ENCODE measurements at regions not wholly inside any gene's neighbourhood (a gene's known extent, or its start where the extent isn't known, plus 50 kb on each side); places are given as distances from the start of the nearest gene placed in this dataset.
"Not testable (repeated sequence)": the region's sequence is repeated elsewhere in the genome, so short reads cannot be mapped to it uniquely, and the experiment has no call there.

- no peak for DNase-seq
Observed at GRCh38 chr2:239668042-239668441, 267.2 kb upstream of the HDAC4 start.

DNA sequence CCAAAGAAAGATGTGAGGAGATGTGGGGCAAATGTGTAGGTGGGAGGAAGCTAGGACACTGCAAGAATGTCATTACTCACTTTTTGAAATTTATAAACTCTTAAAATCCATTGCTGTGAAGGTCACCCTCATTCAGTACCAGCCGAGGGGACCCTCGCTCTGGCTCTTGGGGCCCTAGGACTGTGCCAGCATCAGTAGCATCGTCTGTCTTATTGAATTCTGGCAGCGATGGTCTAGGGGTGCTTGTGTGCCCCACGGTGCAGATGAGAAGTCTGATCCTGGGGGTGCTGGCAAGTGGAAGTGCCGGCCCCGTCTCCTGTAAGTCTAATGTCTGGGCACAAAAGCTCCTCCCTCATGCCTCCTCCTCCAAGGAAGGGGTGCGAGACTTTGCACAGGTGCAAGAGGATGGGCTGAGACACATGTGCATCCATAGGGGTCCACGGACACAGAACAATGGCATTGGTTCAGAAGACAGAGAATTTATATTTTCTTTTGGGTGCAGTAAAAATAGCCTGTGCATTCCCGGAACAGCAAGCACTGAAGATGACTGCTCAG, 266.7 kb upstream of the HDAC4 start:
- DNase-seq: no peak

DNA sequence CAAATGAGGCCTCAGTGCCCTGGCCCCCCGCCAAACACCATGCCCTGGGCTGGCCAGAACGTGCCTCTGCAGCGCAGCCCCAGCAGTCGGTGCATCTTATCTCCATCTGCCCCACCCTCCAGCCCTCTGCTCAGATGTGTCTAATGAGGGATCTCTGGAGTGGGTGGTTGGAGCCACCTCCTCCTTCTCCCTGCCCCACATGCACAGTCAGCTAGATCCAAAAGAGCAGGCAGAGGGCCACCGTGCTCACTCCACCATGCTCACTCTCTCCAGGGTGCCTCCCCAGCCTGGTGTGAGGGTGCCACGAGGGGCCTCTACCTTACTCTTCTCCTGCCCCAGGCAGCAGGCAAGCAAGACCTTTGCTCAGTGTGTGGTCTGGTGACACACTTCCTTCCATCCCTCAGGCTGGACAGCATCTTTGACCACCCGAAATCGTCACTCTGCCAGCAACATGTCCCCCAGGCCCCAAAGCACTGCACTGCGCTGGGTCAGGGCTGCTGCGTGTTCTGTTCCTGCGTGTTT, 266.1 kb upstream of the HDAC4 start:
- DNase-seq: no peak

DNA sequence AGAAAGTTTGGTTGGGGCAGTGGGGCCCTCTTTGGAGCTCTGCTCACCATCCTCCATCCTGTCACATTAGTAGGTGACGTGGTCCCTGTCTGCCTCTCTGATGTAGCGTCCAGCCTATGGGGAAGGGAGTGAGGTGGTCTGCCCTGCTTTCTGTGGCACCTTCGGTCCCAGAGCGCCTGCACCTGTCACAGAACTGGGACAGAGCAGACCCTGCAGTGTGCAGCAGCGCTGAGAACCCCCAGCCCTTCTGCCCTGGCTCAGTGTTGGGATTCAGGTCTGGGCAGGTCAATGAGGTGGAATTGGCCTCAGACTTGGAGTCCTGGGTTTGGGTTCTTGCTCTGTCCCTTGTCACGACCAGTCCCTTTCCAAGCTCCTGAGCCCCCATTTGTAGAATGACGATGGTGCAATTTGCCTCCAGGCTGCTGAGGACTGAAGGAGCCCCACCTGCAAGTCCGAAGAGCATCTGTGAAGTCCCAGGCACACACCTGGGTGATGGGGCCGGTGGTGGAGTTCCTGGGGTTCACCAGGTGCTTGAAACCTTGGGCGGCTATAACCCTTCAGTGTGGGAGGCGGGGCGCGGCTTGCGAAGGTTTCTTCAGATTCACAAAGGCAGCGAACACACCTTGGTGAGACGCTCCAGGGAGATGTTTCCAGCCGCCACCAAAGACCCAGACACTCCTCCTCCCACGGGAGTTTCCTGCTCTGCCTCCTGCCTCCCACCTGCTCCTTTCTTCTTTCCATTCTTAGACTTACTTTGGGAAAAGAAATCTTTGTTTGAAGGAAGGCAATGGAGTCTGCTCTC, 265.4 kb upstream of the HDAC4 start:
- no peak for DNase-seq

- DNase-seq: no peak
Observed at GRCh38 chr2:239664216-239664810, 263.5 kb upstream of the HDAC4 start.

GRCh38 chr2:239663364-239663924, 262.6 kb upstream of the HDAC4 start:
- no peak for DNase-seq

DNA sequence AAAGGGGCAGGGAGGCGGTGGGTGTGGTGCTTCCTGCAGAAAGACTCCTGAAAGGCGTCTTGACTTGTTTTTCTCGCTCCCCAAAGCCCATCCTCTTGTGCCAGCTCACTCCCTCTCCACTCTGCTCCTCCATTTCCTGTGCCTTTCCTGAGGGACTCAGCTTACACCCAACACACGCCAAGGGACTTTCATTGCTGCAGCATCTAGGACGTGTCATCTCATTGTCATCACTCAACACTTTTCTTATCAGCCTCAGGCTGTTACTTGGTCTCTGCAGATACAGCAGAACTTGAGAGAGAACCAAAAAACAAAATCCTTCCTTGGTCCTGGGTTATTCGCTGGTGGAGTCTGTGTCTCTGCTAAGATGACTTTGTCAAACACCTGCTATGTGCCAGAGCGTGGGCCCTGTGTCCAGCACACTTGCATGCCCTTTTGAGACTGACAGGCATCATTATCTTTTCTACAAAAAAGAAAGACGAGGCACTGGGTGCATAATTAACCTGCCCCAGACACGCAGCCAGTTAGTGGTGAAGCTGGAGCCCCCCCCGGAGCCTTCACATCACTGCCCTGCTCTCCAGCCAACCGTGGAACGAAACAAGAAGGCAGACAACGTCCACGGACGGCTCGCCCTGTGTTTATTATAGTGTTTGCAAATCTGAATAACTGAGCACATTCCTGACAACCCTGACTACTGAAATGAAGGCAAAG, 261.7 kb upstream of the HDAC4 start:
- DNase-seq: no peak

DNA sequence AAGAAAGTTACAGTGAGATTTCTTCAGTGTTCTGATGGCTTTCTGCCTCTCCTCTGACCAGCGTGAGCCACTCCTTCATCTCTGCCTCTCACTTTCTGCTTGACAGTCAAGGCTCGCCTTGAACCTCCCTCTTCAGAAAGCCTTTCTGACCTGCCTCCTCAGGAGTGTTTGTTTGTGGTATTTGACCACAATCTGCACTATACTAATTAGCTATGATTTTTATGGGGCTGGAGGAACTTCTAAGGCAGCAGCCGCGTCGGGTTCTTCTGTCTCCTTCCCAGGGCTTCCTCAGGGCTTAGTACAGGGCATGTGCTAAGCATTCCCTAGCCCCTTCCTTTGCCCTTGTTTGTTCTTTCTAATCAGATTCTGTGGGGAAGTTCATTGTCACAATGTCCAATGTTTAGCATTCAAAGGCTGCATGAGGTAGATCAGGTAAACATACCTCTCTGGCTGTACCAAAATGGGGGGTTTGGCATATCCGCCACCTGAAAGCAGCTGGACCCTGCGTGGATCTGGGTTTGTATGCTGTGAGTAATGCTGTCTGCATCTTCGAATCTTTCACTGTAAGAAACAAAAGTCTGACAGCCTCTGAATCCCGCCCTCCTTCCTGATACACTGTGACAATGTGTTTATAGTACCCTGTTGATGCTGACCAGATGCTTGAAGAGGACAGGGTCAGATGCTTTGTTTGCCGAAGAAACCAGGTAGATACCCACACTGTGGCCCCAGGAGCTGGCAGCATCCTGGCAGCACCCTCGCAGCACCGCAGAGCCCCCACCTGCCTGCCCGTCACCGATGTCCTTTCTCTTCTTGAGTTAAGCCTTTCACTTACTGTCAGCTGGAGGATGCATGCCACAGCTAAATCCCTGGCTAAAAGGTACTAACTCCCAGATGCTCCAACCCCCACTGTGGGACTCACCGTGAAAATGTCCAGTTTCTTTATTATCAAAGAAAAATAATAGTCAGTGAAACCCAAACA, 260.8 kb upstream of the HDAC4 start:
- no peak for DNase-seq

- no peak for DNase-seq
Observed at GRCh38 chr2:239660390-239661230, 259.8 kb upstream of the HDAC4 start.

DNA sequence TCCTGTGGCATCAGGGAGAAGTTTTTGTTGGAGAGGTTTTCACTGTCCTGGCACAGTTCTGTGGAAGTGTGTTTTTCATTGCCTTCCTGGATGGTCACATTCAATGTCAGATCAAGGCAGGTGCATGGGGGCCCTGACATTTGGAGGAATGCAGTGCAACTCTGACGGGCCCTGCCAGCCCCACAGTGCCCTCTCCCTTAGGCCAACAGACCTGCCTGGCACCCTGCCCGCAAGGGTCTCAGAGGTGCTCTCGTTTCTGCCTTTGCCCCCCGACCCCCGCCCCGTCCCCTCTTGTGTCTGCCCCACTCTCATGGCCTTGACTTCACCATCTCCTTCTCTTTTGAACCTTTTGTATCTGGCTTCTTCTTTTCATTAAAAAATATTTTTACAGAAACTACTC, 257.2 kb upstream of the HDAC4 start:
- DNase-seq: no peak

GRCh38 chr2:239657236-239657635, 256.4 kb upstream of the HDAC4 start:
- no peak for DNase-seq

DNA sequence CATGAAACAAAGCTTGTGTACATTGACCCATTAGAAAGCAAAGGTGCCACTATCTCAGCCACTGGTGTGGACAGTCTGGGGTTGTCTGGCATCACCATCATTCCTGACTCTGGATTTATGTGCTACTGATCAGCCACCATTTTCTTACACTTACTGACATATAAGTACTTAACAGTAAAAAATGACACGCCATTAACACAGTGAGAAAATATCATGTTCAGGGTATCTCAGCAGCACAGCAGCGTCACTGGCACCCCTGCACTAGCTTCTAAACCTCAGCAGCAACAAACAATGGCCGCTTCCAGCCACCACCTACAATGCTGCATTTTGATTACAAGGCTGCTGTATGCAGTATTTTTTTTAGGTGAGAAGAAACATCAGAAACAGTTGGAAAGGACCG, 253.4 kb upstream of the HDAC4 start:
- DNase-seq: no peak

GRCh38 chr2:239651859-239652258, 251.0 kb upstream of the HDAC4 start:
- DNase-seq: no peak

DNA sequence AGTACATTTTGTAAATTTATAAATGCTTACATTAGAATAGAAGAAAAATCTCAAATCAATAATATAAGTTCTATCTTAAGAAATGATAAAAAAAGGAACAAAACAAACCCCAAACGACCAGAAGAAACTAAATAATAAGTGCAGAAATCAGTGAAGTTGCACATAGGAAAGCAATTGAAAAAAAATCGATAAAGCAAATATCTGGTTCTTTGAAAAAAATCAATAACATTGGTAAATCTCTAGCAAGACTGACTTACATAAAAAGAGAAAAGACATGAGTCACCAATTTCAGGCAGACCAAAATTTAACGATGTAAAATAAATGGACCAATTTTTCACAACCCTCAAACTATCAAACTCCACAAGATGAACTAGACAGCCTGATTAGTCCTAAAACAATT, 249.9 kb upstream of the HDAC4 start:
- DNase-seq: no peak

DNA sequence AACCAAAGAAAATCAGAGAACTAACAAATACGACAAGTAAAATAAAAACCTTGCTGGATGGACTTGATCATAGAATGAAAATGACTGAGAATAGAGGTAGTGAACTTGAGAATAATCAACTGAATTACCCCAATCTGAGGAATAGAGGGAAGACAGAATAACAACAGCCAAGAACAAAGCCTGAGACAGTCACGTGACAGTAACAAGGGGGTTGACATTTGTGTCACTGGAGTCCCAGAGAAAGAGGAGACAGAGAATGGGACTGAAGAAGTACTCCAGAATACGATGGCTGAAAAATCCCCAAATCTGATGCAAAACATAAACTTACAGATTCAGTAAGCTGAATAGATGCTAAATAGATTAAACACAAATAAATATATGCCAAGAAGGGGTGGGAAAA, 248.5 kb upstream of the HDAC4 start:
- DNase-seq: no peak

GRCh38 chr2:239648607-239649006, 247.8 kb upstream of the HDAC4 start:
- no peak for DNase-seq

DNA sequence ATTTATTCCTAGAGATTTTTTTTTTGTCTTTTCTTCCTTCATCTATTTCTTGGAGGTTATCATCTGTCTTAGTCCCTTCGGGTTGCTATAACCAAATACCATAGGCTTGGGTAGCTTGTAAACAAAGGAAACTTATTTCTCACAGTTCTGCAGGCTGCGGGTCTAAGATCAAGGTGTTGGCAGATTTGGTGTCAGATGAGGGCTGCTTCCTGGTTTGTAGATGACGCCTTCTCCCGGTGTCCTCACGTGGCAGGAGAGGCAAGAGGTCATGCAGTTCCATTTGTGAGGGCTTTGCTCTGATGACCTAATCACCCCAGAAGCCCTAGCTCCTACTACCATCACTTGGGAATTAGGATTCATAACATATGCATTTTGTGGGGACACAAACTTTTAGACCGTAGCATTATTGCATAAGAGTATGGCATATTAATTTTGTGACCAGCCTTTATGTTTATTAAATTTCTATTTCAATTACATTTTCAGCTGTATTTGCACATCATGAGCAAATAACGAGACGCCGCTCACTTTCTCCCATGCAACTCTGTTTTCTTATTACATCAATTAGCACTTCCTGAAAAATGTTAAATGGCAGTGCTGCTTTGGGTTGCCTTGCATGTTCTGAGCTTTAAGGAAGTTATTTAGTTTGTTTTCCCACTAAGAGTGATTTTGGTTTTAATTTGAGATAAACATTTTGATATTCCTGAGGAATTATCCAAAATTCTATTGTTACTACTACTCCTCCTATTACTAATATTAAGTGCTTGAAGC, 246.4 kb upstream of the HDAC4 start:
- DNase-seq: no peak

DNA sequence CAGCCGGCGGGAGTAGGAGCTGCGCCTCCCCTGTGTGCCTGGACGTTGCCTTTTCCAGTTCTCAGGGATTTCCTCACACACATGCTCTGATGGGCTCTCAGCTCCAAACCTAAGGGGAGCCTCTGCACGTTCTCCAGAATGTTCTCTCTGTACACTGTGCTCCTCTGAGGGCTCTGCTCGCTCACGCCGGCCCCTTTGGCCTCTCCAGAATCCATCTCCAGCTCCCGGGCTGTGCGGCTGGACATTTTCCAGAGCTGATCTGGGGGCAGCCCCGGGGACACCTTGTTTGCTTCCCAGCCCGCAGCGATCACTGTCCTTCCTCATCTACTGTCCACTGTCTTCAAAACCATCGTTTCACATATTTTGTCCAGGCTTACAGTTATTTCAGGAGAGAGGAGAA, 245.4 kb upstream of the HDAC4 start:
- no peak for DNase-seq

DNA sequence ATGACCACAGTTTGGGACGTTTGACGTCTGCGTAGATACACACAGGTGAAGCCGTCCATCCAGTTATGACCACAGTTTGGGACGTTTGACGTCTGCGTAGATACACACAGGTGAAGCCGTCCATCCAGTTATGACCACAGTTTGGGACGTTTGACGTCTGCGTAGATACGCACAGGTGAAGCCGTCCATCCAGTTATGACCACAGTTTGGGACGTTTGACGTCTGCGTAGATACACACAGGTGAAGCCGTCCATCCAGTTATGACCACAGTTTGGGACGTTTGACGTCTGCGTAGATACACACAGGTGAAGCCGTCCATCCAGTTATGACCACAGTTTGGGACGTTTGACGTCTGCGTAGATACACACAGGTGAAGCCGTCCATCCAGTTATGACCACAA, 243.8 kb upstream of the HDAC4 start:
- not testable (repeated sequence) for DNase-seq

DNA sequence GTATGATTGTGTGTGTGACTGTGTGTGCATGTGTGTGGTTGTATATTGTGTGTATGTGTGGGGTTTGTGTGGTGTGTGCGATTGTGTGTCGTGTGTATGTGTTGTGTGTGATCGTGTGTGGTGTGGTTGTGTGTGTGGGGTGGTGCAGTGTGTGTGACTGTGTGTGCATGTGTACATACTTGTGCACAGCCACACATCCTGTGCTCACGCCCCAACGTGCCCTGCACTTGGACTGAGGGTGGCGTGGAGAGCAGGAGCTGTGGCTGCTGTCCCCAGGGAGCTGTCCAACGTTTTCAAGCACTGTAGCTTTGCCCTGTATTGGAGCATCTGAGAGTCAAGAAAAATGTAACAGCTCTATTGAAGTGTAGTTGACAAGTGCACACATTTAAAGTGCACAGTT, 243.2 kb upstream of the HDAC4 start:
- peak; percentile 34 for DNase-seq

All from fibroblast of skin of back (primary cell).